MM.1S (cell line): ENCODE measurements at regions not wholly inside any gene's neighbourhood (a gene's known extent, or its start where the extent isn't known, plus 50 kb on each side); places are given as distances from the start of the nearest gene placed in this dataset.
A peak's percentile ranks its signal among the peaks of the same experiment; 100 is the strongest.

ENCODE experiments used
- DNase-seq: peaks from one replicate; pipeline ENCODE4 v3.0.0-alpha.2; 2015
- H2AFZ ChIP-seq: fragments of 300-600 bp; sonication (generic); 2 replicates; pipeline ENCODE4 v1.6.0; 2016; ENCODE audit warnings: antibody characterized with exemption, low read length
- H3F3A ChIP-seq: fragments of 300-600 bp; sonication (generic); 2 replicates; pipeline ENCODE4 v1.6.1; 2016; ENCODE audit warnings: mild to moderate bottlenecking, antibody characterized with exemption, low read length, moderate library complexity, mixed read lengths; ENCODE audit not compliant: insufficient read depth
- H3K27ac ChIP-seq: fragments of 300-600 bp; sonication (generic); 2 replicates; pipeline ENCODE4 v1.5.1; 2016; ENCODE audit warnings: mild to moderate bottlenecking, low read length
- H3K27me3 ChIP-seq: fragments of 300-600 bp; sonication (generic); replicated peaks from 2 replicates; pipeline ENCODE4 v1.6.0; 2016; ENCODE audit warnings: low read length; ENCODE audit not compliant: insufficient read depth
- H3K36me3 ChIP-seq: fragments of 300-600 bp; sonication (generic); replicated peaks from 2 replicates; pipeline ENCODE4 v1.6.1; 2016; ENCODE audit warnings: mild to moderate bottlenecking, low read length, mixed read lengths; ENCODE audit not compliant: insufficient read depth
- H3K4me1 ChIP-seq: fragments of 300-600 bp; sonication (generic); 2 replicates; pipeline ENCODE4 v1.6.1; 2016; ENCODE audit warnings: low read length, mixed read lengths
- H3K4me2 ChIP-seq: fragments of 300-600 bp; sonication (generic); 2 replicates; pipeline ENCODE4 v1.6.0; 2016; ENCODE audit warnings: low read depth, low read length
- H3K4me3 ChIP-seq: fragments of 300-600 bp; sonication (generic); 2 replicates; pipeline ENCODE4 v1.5.1; 2016; ENCODE audit warnings: low read length, mixed read lengths
- H3K79me2 ChIP-seq: fragments of 300-600 bp; sonication (generic); 2 replicates; pipeline ENCODE4 v1.6.1; 2016; ENCODE audit warnings: mixed run types, low read length, mixed read lengths
- H3K9ac ChIP-seq: fragments of 300-600 bp; sonication (generic); 2 replicates; pipeline ENCODE4 v1.6.1; 2016; ENCODE audit warnings: low read length, mixed read lengths
- H3K9me2 ChIP-seq: fragments of 300-600 bp; sonication (generic); replicated peaks from 2 replicates; pipeline ENCODE4 v1.6.1; 2016; ENCODE audit warnings: mild to moderate bottlenecking, low read length, mixed read lengths; ENCODE audit not compliant: insufficient read depth
- H3K9me3 ChIP-seq: fragments of 300-600 bp; sonication (generic); replicated peaks from 2 replicates; pipeline ENCODE4 v1.6.1; 2016; ENCODE audit warnings: mild to moderate bottlenecking, low read length, mixed read lengths; ENCODE audit not compliant: insufficient read depth
- H4K20me1 ChIP-seq: fragments of 300-600 bp; sonication (generic); 2 replicates; pipeline ENCODE4 v1.6.1; 2016; ENCODE audit warnings: mild to moderate bottlenecking, low read length, moderate library complexity, mixed read lengths; ENCODE audit not compliant: insufficient read depth
- CTCF ChIP-seq: fragments of 300-600 bp; sonication (generic); IDR thresholded peaks from 2 replicates; pipeline ENCODE4 v1.5.1; 2016; ENCODE audit warnings: antibody characterized with exemption, low read length, mixed read lengths
- EZH2 ChIP-seq: fragments of 300-600 bp; sonication (generic); optimal IDR thresholded peaks from 2 replicates; pipeline ENCODE3; 2017; ENCODE audit warnings: low read depth, mild to moderate bottlenecking, antibody characterized with exemption, low read length, mixed read lengths
- EZH2phosphoT487 ChIP-seq: fragments of 300-600 bp; sonication (generic); IDR thresholded peaks from 2 replicates; pipeline ENCODE4 v1.6.1; 2018; ENCODE audit warnings: antibody characterized with exemption, low read length

- Histone ChIP-seq H3K36me3 (no peaks in the 10 kb centered on the region), H3K9me2 (no peaks in the 10 kb centered on the region), H3K4me3 (no peak overlapping the region), H3K27me3 (no peaks in the 10 kb centered on the region), H3K4me1 (peaks cover 6% of the 10 kb centered on the region; the same call in 1 of the 2 replicates), H3K79me2 (no peaks in the 10 kb centered on the region), H3F3A (no peaks in the 10 kb centered on the region), H4K20me1 (no peaks in the 10 kb centered on the region), H3K9me3 (no peaks in the 10 kb centered on the region), H3K9ac (no peak overlapping the region), H3K27ac (no peak overlapping the region), H3K4me2 (no peak overlapping the region), H2AFZ (no peak overlapping the region)
- no peak for DNase-seq
- TF ChIP-seq EZH2: no peak
- no peak for TF ChIP-seq EZH2phosphoT487
- TF ChIP-seq CTCF: no peak
Measured at GRCh38 chr15:31452595-31453557, 126.2 kb downstream of the KLF13 start.

DNA sequence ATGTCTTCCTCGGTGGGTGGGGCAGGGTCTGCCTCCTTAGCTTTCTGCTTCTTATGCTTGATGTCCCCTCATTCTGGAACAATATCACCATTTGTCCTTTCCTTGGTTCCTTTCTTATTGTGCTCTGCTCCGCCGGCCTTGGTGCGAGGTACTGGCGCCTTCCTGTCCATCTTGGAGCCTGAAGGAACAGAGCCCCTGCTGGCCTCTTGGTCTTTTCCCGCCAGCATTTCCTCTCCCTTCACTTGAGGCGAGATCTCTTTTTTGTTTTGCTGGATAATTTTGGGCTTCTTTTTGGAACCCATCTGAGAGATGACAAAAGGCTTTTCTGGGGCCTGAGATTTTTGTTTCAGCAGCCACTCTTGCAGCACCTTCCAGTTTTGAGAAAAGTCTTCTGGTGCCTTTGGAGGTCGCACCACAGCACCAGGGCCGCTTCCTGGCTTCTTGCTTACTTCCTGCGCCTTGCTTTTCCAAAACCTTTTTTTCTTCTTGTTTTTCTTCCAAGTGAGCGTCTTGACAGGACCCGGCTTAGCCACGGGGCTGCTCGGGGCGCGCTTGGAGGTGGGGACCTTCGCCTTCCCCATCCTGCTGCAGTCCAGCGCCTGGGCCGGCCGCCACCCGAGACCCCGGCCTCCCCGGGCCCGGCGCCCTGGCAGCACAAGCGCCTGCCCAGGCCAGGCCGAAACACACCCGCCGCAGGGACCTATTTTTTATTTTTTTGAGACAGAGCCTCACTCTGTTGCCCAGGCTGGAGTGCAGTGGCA, 127.1 kb downstream of the KLF13 start:
- H3K4me1 ChIP-seq: peaks cover 15% of the 10 kb centered on the region
- no peak overlapping the region for H3K4me2 ChIP-seq
- H3F3A ChIP-seq: peaks cover 4% of the 10 kb centered on the region
- no peaks in the 10 kb centered on the region for H4K20me1 ChIP-seq
- TF ChIP-seq EZH2phosphoT487 (no peak), CTCF (no peak), EZH2 (no peak)
- DNase-seq: no peak
- H3K79me2 ChIP-seq: no peaks in the 10 kb centered on the region
- no peak overlapping the region for H3K27ac ChIP-seq
- no peak overlapping the region for H3K9ac ChIP-seq
- H3K9me3 ChIP-seq: no peaks in the 10 kb centered on the region
- no peaks in the 10 kb centered on the region for H3K27me3 ChIP-seq
- no peak overlapping the region for H3K4me3 ChIP-seq
- no peaks in the 10 kb centered on the region for H3K36me3 ChIP-seq
- H3K9me2 ChIP-seq: no peaks in the 10 kb centered on the region
- H2AFZ ChIP-seq: no peak overlapping the region

- no peak overlapping the region for H3K9ac ChIP-seq
- no peaks in the 10 kb centered on the region for H3K9me3 ChIP-seq
- H3K4me3 ChIP-seq: no peak overlapping the region
- no peaks in the 10 kb centered on the region for H3K36me3 ChIP-seq
- H3F3A ChIP-seq: peaks cover 16% of the 10 kb centered on the region
- TF ChIP-seq CTCF: peak; percentile 45
- TF ChIP-seq EZH2phosphoT487: no peak
- H3K4me1 ChIP-seq: peaks cover 21% of the 10 kb centered on the region
- H3K9me2 ChIP-seq: no peaks in the 10 kb centered on the region
- no peaks in the 10 kb centered on the region for H4K20me1 ChIP-seq
- H3K4me2 ChIP-seq: no peak overlapping the region
- H3K27me3 ChIP-seq: no peaks in the 10 kb centered on the region
- no peak overlapping the region for H2AFZ ChIP-seq
- peak; percentile 30 for DNase-seq
- no peak overlapping the region for H3K27ac ChIP-seq
- H3K79me2 ChIP-seq: no peaks in the 10 kb centered on the region
Measured at GRCh38 chr15:31455499-31455898, 128.9 kb downstream of the KLF13 start.
